ENCODE measurements at regions not wholly inside any gene's neighbourhood (a gene's known extent, or its start where the extent isn't known, plus 50 kb on each side); places are given as distances from the start of the nearest gene placed in this dataset.

GRCh38 chr3:117408811-117409210 is 699.2 kb downstream of the TUSC7 start:
- no peak for DNase-seq

GRCh38 chr3:117409256-117409655 is 699.7 kb downstream of the TUSC7 start:
- no peak for DNase-seq

GRCh38 chr3:117409701-117410459 is 700.3 kb downstream of the TUSC7 start:
- DNase-seq: no peak

- DNase-seq: no peak
These were observed 702.4 kb downstream of the TUSC7 start for GRCh38 chr3:117411971-117412370.

GRCh38 chr3:117417411-117417810 is 707.8 kb downstream of the TUSC7 start:
- DNase-seq: no peak

- DNase-seq: no peak
These were observed 717.5 kb downstream of the TUSC7 start for GRCh38 chr3:117427081-117427480.

GRCh38 chr3:117433427-117433826 is 723.8 kb downstream of the TUSC7 start:
- DNase-seq: no peak

GRCh38 chr3:117434661-117435412 is 725.3 kb downstream of the TUSC7 start:
- DNase-seq: no peak

GRCh38 chr3:117435506-117435905 is 725.9 kb downstream of the TUSC7 start:
- DNase-seq: no peak

- DNase-seq: peak in 4 of 14 donors; percentile 2 to 10 (median 6)
These were observed 730.2 kb downstream of the TUSC7 start for GRCh38 chr3:117439812-117440211.

GRCh38 chr3:117441851-117442250 is 732.3 kb downstream of the TUSC7 start:
- no peak for DNase-seq

- no peak for DNase-seq
These were observed 733.0 kb downstream of the TUSC7 start for GRCh38 chr3:117442566-117442965.

- no peak for DNase-seq
These were observed 733.4 kb downstream of the TUSC7 start for GRCh38 chr3:117443014-117443413.

GRCh38 chr3:117444175-117444574 is 734.6 kb downstream of the TUSC7 start:
- DNase-seq: no peak

GRCh38 chr3:117447419-117447818 is 737.8 kb downstream of the TUSC7 start:
- no peak for DNase-seq

GRCh38 chr3:117450026-117450425 is 740.4 kb downstream of the TUSC7 start:
- no peak for DNase-seq

GRCh38 chr3:117454254-117454653 is 744.7 kb downstream of the TUSC7 start:
- no peak for DNase-seq

GRCh38 chr3:117454908-117455307 is 745.3 kb downstream of the TUSC7 start:
- DNase-seq: no peak

- DNase-seq: no peak
These were observed 746.2 kb downstream of the TUSC7 start for GRCh38 chr3:117455782-117456181.

- DNase-seq: no peak
These were observed 753.9 kb downstream of the TUSC7 start for GRCh38 chr3:117463276-117464115.

GRCh38 chr3:117471831-117472230 is 762.3 kb downstream of the TUSC7 start:
- DNase-seq: no peak

- DNase-seq: no peak
These were observed 764.5 kb downstream of the TUSC7 start for GRCh38 chr3:117473981-117474538.

- DNase-seq: no peak
These were observed 767.0 kb downstream of the TUSC7 start for GRCh38 chr3:117476572-117476971.

All from C1 segment of cervical spinal cord (tissue), 14 donors.